Heart right ventricle (tissue), 16 donors: ENCODE measurements at regions not wholly inside any gene's neighbourhood (a gene's known extent, or its start where the extent isn't known, plus 50 kb on each side); places are given as distances from the start of the nearest gene placed in this dataset.

Experiments
- ATAC-seq, 8 donors: fragments of 200-7000 bp; cut with Tn5 transposase; one replicate each; pipeline ENCODE4 v1.9.1; 2020; ENCODE audit warnings: mild to moderate bottlenecking in 8 of 8, moderate library complexity in 8 of 8, moderate number of reproducible peaks in 1 of 8
- DNase-seq, 2 donors: peaks; one replicate each; pipeline ENCODE4 v3.0.0-alpha.2; 2020
- H3K27ac ChIP-seq, 10 donors: fragments of 200-600 bp; sonication (generic) in 2 of 10; one replicate each; pipeline versions ENCODE4 v1.5.0 to v1.8.0; 2020 to 2022; ENCODE audit warnings: mild to moderate bottlenecking in 3 of 10
- H3K27me3 ChIP-seq, 7 donors: fragments of 200-600 bp; one replicate each; pipeline ENCODE4 v1.8.0; 2021 to 2022; ENCODE audit warnings: mild to moderate bottlenecking in 2 of 7
- H3K36me3 ChIP-seq, 9 donors: fragments of 200-600 bp; sonication (generic) in 1 of 9; one replicate each; pipeline versions ENCODE4 v1.5.0 to v1.8.0; 2020 to 2022; ENCODE audit warnings: mild to moderate bottlenecking in 2 of 9
- H3K4me1 ChIP-seq, 9 donors: fragments of 200-600 bp; sonication (generic) in 1 of 9; one replicate each; pipeline versions ENCODE4 v1.5.0 to v1.8.0; 2020 to 2022; ENCODE audit warnings: mild to moderate bottlenecking in 4 of 9
- H3K4me3 ChIP-seq, 10 donors: fragments of 200-600 bp; sonication (generic) in 2 of 10; one replicate each; pipeline versions ENCODE4 v1.5.0 to v1.8.0; 2020 to 2022; ENCODE audit warnings: mild to moderate bottlenecking in 7 of 10, moderate library complexity in 2 of 10
- H3K9me3 ChIP-seq, 11 donors: fragments of 200-600 bp in 10 of 11; sonication (generic) in 2 of 11; one replicate each; pipeline versions ENCODE4 v1.5.0 to v1.8.0; 2013 to 2022; ENCODE audit warnings: mild to moderate bottlenecking in 2 of 11, control low read depth in 1 of 11, moderate library complexity in 1 of 11
- WGBS, 2 donors: extraction: QIAGEN DNeasy Blood & Tissue Kit; methylation state at CpG; one replicate each; pipeline ENCODE4 v1.1.7; 2013; ENCODE audit warnings: inconsistent platforms in 1 of 2; 5-methylcytosine and 5-hydroxymethylcytosine counted together
- intact Hi-C, 10 donors: fragments of 100-400 bp; cut with DNase I; formaldehyde crosslinking; loops; one replicate each; pipeline versions ENCODE4 v1.11.1 to v1.14.2; 2022
- TF ChIP-seq, protein P1 (sequence below), 9 donors: fragments of 200-600 bp; sonication (generic) in 2 of 9; IDR thresholded peaks; one replicate each; pipeline versions ENCODE4 v1.5.0 to v1.8.0; 2021 to 2022; ENCODE audit warnings: antibody characterized with exemption in 9 of 9, mild to moderate bottlenecking in 5 of 9, moderate library complexity in 1 of 9
- donor health status: Arrhythmogenic right ventricular cardiomyopathy.
- donor health status: ischemic (EF 13 %, LVEDD 7.1; RV severe dilation, severe dysfunction).
- donor health status: healthy with polysubstance abuse.
- donor health status: DM: no; HTN: yes; CAD: no.
- donor health status: DM: no; HTN: no; CAD: no.
- donor health status: ischemic (EF 25% LVEDD 6.9; RV normal size, moderate dysfunction).
- donor health status: ischemic (EF 25% LVEDD 5.7; RV mildly dilated, moderate dysfunction).
- donor health status: healthy.
- donor health status: DM: yes; HTN: yes; CAD: no.
- donor health status: Ischemic cardiomyopathy.
- donor health status: ischemic (EF 35%, LVEDD 5.7; RV mildly dilated, moderate dysfunction).
- donor health status: nonischemic (EF 11% LVEDD 7.7; RV severe dilation, severe dysfunction).
- donor health status: DM: yes; HTN: yes; CAD: no.
- donor health status: PGD.
- donor health status: ischemic (EF 29% LVEDD 5.4; RV normal size, mild dysfunction).
- donor health status: nonischemic (EF 23%, LVEDD 6.1; RV moderate dilation, normal function).

DNA sequence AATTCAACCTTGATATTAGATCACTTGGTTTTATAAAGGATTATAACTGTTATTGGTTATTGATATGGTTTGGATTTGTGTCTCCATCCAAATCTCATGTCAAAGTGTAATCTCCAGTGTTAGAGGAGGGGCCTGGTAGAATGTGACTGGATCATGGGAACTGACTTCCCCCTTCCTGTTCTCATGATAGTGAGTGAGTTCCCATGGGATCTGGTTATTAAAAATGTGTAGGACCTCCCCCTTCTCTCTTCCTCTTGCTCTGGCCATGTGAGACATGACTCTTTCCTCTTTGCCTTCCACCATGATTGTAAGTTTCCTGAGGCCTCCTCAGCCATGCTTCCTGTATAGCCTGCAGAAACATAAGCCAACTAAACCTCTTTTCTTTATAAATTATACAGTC is 136.0 kb upstream of the UBE2E2 start:
- peaks cover 0 to 13% (median 0%) of the 10 kb centered on the region in 9 donors for H3K4me1 ChIP-seq
- H3K36me3 ChIP-seq, result no peaks in the 10 kb centered on the region
- no peaks in the 10 kb centered on the region for H3K27me3 ChIP-seq
- TF ChIP-seq, protein P1, sequence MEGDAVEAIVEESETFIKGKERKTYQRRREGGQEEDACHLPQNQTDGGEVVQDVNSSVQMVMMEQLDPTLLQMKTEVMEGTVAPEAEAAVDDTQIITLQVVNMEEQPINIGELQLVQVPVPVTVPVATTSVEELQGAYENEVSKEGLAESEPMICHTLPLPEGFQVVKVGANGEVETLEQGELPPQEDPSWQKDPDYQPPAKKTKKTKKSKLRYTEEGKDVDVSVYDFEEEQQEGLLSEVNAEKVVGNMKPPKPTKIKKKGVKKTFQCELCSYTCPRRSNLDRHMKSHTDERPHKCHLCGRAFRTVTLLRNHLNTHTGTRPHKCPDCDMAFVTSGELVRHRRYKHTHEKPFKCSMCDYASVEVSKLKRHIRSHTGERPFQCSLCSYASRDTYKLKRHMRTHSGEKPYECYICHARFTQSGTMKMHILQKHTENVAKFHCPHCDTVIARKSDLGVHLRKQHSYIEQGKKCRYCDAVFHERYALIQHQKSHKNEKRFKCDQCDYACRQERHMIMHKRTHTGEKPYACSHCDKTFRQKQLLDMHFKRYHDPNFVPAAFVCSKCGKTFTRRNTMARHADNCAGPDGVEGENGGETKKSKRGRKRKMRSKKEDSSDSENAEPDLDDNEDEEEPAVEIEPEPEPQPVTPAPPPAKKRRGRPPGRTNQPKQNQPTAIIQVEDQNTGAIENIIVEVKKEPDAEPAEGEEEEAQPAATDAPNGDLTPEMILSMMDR (IDR thresholded peaks at IDR 0.05), result no peak
- no peaks in the 10 kb centered on the region for H3K9me3 ChIP-seq
- DNase-seq, result no peak
- no peak overlapping the region for H3K27ac ChIP-seq
- no peak overlapping the region for H3K4me3 ChIP-seq
- intact Hi-C loops, result no loop called here
- ATAC-seq, result no peak

DNA sequence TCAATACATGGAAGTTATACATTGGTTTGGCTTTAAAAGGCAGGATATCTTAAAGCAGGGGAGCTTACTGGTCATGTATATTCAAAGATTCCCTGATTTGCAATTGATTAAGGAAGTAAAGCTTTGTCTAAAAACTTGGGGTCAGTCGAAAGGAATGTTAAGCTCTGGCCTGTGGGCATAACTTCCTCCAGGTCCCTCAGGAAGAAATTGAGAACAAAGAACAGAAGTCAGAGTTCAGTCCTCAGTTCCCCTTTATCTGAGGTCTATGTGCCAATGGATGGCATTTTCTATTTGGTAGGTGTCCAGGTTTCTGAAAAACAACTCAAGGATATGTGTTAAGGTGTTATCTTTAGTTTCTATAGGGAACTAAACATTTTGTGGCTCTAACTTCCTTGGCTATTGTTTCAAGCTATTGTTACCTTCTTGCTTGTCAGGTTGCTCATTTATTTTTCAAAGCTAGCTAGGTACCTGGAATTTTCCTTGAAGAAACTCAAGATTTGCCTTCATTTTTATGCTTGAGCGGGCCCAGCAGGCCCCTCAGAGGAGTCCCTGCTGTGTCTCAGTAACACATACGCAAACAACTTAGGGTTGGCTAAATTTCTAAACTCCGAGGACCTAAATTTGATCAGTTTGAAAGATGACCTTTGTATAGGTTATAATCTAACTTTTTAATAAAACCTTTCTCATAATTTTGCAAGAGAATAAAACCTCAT is 135.0 kb upstream of the UBE2E2 start:
- Histone ChIP-seq H3K4me3 (no peak overlapping the region), H3K36me3 (no peaks in the 10 kb centered on the region), H3K9me3 (no peaks in the 10 kb centered on the region), H3K27me3 (no peaks in the 10 kb centered on the region), H3K4me1 (peaks cover 0 to 21% (median 0%) of the 10 kb centered on the region in 9 donors), H3K27ac (no peak overlapping the region)
- TF ChIP-seq, protein P1 (IDR thresholded peaks at IDR 0.05), result no peak
- WGBS, 2 donors, result 86 to 88% methylated on average over 4 of the region's 4 CpGs
- no peak for DNase-seq
- intact Hi-C loops, result no loop called here
- no peak for ATAC-seq

DNA sequence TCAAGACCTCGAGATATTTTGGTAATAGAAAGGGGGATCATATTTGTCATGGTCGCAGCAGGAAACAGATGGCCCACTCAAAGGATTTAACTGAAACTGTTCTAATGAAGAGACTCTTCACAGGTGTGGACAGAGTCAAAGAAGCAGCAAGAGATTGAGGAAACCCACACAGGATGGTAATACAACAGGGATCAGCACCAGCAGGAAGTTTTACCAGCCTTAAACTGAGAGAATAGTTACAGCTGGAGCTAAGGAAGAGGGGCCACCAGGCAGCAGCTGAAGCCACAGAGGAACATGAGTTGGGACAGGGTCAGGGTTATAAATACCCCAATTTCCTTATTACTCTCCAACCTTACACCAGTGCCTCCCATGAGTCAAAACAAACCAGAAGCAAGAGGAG is 131.8 kb upstream of the UBE2E2 start:
- intact Hi-C loops, result no loop called here
- Histone ChIP-seq H3K27ac (peak overlapping the region in 1 of 10 donors; percentile 53), H3K4me3 (no peak overlapping the region), H3K36me3 (no peaks in the 10 kb centered on the region), H3K4me1 (peaks cover 0 to 30% (median 5%) of the 10 kb centered on the region in 9 donors), H3K9me3 (no peaks in the 10 kb centered on the region), H3K27me3 (no peaks in the 10 kb centered on the region)
- ATAC-seq (peak in 2 of 8 donors; percentile 19 to 35), DNase-seq (no peak)
- 52 to 55% methylated on average over 2 of the region's 2 CpGs for WGBS, 2 donors
- TF ChIP-seq, protein P1 (IDR thresholded peaks at IDR 0.05), result no peak

DNA sequence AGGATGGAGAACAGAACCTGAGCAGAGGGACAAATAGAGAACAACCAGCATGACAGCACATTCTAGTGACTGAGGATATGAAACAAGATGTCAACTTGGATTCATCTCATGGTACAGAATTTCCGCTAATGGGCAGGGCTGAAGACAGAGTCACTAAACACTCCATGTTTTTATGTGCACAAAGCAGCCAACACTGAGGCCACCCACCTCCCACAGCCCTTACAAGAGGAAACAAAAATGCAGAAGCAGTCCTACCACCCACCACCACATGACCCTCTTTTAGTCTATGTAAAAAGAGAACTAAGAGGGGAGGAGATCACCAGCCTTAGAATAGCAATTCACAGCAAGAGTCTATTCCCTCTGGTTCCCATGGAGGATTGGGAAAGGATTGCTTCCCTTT is 131.4 kb upstream of the UBE2E2 start:
- H3K36me3 ChIP-seq, result no peaks in the 10 kb centered on the region
- ATAC-seq, result peak in 7 of 8 donors; percentile 37 to 85 (median 64)
- intact Hi-C loops, result no loop called here

More for the DNA sequence above, 131.4 kb upstream of the UBE2E2 start:
- H3K4me1 ChIP-seq, result peaks cover 0 to 30% (median 5%) of the 10 kb centered on the region in 9 donors
- 93 to 94% methylated on average over 1 of the region's 1 CpG for WGBS, 2 donors
- DNase-seq, result peak in 1 of 2 donors; percentile 8
- no peaks in the 10 kb centered on the region for H3K9me3 ChIP-seq
- H3K4me3 ChIP-seq, result no peak overlapping the region
- no peaks in the 10 kb centered on the region for H3K27me3 ChIP-seq
- TF ChIP-seq, protein P1 (IDR thresholded peaks at IDR 0.05), result no peak
- peak overlapping the region in 1 of 10 donors; percentile 53 for H3K27ac ChIP-seq
